Fibroblast of skin of back (primary cell): ENCODE measurements at regions not wholly inside any gene's neighbourhood (a gene's known extent, or its start where the extent isn't known, plus 50 kb on each side); places are given as distances from the start of the nearest gene placed in this dataset.

Experiments
- DNase-seq: peaks from one replicate; pipeline ENCODE4 v3.0.0-alpha.2; 2013

DNA sequence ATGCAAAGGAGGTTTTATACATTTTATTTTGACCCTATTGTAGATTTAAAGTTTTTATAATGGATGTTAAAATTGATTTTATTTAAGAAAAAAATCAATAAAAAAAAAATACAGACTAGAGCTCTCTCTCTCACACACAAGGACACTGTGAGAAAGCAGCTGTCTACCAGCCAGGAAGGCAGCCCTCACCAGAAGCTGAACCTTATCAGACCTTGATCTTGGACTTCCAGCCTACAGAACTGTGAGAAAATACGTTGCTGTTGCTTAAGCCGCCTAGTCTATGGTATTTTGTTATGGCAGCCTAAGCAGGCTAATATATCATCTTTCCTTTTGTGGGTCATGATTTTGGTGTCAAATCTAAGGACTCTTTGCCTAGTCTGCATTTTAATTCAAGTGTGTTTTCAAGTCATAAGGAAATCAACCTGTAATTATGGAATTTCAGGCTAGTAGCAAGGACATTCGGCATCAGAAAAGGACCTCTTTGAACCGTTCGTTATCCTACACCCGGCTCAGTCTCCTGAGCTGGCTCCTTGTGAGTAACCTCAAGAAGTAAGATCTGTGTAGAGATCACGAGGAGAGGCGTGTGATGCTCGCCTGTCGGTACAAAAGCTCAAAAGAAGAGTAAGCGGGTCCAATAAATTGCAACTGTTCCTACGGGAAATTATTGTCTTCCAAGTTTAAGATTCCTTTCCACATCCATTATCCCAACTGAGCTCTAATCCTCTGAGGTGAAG lies 98.2 kb downstream of the PDCL3 start:
- DNase-seq, result no peak

DNA sequence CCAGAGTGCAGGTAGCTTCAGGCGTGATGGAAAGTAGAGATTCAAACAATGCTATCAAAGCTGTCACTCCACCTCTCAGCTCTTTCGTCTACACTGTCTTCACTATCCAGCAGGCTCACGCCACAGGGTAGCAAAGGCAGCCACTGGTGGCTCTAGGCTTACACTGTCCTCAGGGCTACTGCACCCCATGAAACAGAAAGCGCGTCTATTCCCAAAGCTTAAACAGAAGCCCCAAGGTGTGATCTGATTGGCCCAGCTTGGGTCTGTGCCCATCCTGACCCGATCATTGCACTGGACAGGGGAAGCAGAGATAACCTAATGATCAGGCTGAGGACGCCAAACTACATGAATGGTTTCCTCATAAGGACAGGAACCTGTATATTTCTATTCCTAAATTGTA lies 100.1 kb downstream of the PDCL3 start:
- no peak for DNase-seq

DNA sequence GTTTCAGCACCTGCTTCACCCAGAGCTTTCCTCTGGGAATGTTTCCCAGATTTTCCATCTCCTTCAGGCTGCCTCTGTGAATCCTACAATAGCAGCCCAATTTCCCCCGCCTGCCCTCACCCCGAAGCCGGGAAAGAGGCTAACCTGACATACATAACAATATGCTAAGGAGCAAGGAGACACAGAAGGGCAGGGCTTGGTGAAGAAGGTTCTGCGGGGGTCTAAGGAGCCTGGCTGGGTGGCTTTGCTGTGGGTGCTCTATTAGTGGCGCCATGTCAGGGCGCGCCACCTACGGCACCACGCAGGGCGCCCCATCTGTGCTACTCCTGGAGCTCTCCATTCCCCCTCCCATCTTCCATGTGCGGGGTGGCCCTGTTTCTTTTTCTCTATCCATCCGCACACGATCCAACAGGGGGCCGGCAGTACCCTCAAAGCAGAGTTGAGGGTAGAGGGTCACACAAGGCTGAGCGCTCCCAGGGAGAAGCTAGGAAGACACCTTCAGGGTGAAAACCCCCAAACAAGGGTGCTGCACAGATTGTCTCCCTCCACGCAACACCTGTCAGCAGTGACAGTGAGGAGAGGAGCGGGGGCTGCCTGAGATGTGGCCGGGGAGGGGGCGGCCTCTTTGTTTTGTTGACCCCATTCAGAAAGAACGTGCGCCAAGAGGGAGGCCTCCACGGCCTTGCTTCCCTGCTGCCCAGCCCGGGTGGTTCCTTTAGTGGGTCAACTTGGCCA lies 101.4 kb downstream of the PDCL3 start:
- no peak for DNase-seq

DNA sequence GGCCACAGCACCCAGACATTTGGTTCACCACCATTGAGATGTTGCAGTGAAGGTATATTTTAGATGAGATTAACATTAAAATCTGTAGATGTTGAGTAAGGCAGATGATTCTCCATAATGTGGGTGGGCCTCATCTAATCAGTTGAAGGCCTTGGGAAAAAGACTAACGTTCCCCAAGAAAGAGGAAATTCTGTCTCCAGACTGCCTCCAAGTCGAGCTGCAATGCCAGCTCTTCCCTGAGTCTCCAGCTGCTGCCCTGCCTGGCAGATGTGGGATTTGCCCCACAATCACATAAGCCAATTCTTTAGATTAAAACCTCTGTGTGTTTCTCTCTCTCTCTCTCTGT lies 101.9 kb downstream of the PDCL3 start:
- no peak for DNase-seq

DNA sequence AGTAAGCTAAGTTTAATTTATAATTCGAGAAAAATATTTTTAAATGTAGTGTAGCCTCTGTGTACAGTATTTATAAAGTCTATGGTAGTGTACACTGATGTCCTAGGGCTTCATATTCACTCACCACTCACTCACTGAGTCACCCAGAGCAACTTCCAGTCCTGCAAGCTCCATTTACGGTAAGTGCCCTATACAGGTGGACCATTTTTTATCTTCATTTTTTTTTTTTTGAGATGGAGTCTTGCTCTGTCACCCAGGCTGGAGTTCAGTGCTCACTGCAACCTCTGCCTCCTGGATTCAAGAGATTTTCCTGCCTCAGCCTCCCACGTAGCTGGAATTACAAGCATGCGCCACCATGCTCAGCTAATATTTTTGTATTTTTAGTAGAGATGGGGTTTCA lies 104.2 kb downstream of the PDCL3 start:
- no peak for DNase-seq

DNA sequence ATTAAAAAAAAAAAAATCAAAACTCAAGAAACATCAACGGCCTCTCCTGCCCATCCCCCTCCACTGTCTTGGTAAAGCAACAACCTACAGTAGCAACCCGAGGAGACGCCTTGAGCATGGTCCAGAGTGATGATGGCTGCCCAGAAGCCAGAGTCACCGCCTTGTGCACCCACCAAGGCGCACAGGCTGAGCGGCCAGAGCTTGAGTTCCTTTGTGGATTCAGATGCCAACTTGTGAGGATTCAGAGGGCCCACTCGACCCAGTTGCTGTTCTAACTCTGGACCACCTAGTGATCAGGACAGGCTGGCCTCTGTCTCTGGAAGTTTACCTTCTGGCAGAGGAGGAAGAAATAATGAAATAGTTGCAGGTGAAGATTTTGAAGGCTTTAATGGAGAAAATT lies 105.0 kb downstream of the PDCL3 start:
- DNase-seq, result no peak

DNA sequence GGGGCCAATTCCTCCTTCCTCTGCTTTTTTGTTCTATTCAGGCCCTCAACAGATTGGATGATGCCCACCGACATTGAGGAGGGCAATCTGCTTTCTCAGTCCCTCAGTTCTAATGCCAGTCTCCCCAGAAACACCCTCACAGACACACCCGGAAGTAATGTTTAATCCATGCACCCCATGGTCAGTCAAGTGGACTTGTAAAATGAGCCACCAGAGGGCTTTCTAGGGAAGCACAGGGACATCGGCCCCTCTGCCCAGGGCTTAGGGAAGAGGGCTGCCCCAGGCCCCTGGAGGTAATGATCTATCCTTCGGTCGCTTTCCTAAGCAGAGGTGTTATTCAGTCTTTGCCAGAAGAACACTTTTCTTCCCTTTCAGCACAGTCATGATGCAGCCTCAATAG lies 107.4 kb downstream of the PDCL3 start:
- DNase-seq, result no peak

DNA sequence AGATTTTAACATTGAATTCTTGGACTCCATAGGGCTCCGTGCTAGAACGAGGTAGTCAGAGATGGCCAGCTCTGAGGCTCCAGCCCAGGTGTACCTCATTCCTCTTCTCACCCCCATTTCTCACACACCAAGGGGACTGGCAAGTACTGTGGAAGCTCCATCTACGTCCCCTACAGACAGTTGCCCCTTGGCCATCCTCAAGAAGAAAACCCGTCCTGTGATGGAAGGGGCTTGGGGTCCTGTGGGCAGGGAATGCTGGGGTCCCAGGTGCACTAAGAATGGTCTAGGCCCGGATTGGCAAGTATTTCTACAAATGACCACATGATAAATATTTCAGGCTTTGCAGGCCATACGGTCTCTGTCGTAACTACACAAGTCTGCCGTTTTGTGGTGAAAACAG lies 110.3 kb downstream of the PDCL3 start:
- DNase-seq, result no peak

DNA sequence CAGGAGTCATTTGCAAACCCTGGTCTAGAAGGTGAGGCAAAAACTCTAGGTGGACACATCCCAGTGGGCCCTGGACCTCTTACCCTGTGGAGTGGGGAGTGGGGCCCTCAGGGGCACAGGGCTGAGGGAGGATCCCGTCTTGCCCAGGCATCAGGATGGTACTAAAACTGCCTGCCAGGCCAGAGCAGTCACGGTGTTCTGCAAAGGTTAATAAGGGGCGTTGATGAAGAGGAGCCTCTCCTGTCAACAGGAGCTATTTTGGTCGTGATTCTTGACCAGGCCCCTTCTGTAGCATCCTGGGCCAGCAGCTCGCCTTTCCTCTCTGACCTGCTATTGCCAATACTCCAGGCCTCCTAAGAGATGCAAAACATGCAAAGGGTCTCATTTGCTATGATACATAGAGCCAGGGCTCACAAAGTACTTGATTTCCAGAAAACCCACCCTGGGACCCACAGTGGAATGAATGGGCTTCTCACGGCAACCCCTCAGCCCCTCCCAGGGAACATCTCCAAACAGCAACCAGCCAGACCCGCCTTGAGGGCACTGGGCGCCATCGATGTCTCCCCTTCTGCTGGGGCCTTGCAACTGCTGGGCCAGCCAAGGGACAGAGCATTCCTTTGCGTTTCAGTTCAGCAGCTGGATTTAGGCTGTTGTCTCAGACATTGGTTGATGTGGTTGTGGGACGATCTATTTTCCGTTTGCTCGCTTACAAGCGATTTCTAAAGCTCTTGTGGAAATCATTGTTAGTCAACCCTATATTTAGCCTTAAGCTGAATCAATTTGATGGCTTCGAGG lies 111.1 kb downstream of the PDCL3 start:
- no peak for DNase-seq

DNA sequence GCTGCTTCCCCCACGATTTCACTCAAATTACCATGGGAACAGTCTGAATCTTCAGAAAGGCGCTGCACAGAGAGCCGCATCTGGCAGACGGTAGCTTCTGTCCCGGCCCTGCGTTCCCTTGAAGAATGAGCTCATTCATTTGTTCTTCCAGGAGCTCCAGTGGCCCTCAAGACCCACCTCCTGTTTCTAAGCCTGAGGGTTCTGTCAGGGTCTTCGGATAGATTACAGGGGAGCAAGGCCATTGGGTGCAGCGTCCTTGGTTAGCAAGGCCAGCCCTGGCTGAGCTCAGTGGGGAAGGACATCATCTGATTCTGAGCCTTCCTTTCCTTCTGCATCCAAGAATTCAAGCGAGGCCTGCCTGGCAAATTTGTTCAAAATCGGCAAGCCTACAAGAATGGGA lies 111.9 kb downstream of the PDCL3 start:
- no peak for DNase-seq

DNA sequence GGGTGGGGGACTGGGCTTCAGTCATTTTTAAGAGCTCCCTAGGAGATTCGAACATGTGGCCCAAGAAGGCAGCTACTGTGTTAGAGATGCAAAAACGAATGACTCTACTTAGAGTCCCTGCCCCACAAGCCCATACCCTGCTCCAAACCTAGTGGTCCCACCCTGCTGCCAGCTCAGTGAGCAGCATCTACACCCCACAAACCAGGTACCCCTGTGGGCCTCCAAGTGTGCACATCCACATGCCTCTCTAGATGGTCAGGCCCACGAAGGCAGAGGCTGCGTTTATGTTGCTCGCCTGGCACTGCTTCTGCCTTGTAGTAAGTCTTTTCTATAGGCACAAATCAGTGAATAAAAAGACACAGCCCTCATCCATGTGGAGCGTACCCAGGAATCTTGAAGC lies 112.6 kb downstream of the PDCL3 start:
- no peak for DNase-seq

DNA sequence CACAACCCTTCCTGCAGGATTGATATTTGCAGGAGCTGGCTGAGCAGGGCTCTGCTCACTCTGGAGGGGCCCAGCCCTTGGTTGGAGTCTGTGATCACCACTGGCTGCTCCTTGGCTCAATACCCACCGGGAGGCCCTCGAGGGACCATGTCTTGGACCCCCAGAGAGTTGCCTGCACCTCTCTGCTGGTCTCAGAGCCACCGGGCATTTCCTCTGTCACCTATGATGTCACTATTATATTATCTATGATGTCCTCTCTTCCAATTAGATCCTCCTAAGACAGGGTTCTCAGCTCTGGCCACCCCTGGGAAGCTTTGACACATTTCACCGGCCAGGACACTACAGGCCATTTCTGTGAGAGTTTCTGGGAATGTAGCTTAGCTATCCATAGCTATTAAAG lies 113.1 kb downstream of the PDCL3 start:
- DNase-seq, result no peak

DNA sequence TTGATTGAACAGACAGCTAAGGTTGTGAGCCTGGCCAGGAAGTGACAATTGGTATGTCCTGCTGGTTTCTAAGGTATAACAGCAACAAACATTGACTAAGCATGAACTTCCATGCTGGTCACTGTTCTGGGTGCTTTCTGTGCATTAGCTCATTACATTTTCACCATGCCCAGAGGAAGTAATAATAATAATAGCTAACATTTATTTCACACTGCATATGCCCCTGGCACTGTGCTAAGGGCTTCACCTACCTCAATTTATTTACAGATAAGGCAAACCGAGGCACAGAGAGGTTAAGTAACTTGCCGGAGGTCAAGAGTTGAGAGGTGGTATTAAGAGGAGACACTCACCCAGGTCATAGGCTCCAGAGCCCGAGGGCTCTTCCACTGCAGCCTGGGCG lies 113.6 kb downstream of the PDCL3 start:
- no peak for DNase-seq

DNA sequence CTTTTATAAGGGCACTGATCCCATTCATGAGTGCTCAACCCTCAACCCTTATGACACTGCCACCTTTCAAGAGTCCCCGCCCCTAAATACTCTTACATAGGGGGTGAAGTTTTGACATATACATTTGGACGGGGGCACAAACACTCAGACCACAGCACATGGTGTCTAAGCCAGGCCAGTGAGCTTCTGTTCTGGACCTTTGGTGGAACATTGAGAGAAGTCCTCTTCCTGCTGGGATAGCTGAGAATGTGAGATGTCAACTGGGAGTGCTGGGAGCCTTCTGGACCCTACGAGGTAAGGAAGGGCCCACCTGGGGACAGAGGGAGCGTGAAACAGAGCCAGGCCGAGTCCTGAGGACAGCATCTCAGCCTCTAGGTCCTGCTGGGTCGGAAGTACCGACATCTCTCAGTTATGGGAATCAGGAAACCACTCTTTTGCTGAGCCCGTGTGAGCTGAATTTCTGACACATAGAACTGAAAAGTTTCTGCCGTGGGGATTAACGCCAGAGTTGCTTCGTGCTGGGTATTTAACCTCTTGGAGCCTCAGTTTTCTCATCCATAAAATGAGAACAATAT lies 114.9 kb downstream of the PDCL3 start:
- no peak for DNase-seq

DNA sequence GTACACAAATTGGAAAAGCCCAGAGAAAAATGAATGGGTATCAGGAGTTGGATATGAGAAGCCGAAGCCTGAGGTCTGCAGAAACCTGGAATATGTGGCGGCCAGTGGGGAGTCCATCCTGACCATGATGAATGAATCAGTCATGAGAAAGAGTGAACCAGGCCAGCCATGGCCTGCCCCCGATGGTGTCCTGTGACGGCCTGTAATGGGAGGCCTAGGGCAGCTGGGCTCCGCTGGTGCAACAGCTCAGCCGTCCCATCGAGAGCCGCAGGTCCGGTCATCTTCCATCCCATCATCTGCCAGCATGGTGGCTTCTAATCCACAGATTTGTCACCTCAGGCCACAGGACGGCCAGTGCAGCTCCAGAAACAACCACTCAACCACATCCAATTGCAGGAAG lies 116.4 kb downstream of the PDCL3 start:
- no peak for DNase-seq

DNA sequence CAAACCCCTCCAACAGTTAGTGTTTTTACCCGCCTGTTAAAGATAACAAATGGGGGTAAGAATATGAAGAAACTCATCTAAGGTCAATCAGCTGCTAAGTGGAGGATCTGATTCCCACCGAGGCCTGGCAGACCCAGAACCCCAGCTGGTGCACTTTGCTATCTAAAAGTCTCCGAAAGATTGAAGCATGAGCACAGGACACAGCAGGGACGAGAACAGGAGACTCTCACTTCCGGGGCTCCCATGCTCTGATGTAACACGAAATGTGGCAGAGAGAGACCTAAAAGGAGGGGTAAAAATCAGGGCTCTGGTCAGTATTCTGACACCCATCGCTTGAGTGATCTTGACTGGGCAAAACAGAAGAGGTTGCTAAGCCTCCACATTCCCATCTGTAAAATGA lies 119.7 kb downstream of the PDCL3 start:
- no peak for DNase-seq

DNA sequence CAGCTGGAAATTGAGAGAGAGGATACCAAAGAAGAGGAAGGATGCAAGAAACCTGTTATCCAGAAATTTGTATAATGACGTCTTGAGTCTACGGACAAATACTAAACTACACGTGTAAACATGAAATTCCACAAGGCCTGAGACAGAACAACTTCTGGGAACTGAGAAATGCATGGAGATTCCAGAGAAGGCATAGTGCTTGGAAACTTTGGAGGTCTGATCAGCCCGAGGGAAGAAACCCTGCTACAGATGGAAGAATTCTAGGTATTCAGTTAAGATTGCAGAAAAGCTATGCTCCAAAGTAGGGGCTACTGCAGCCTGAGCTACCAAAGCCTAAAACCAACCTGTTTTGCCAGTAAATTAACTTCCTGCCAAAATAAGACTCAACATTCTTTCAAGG lies 120.4 kb downstream of the PDCL3 start:
- DNase-seq, result no peak

DNA sequence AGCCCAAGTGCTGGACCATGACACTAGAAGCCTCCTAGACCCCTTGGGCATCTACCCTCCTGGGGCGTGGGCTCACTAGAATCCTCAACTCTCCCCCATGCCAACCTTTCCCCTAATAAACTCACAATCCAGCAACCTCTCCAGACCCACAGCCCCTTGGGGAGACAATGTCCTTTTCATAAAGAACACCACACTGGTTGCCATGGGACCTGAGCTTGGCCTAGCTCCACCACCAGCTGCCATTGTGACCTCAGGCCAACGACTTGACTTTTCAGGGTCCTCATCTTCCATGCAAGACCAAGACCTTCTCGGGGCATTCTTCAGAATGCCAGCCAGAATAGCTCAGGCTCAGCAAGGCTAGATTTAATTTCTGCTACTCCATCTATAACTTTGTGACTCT lies 128.1 kb upstream of the NPAS2 start:
- DNase-seq, result no peak

DNA sequence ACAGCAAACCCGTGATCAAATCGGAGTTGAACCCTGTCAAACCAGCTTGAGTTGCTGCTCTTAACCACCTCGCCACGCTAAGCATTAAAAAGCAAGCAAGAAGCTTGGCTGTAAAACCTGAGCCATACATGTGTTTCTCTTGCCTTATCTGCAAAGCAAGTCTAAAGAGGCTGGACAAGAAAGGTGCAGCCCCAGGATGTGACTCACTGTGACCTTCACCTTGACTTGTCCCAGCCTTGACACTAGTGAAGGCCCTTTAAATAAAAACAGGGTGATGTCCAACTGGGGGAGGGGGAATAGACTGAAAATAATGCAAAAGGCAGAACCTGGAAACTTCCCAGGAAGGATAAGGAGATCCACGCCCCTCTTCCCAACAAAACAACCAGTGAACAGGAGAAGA lies 127.6 kb upstream of the NPAS2 start:
- no peak for DNase-seq

DNA sequence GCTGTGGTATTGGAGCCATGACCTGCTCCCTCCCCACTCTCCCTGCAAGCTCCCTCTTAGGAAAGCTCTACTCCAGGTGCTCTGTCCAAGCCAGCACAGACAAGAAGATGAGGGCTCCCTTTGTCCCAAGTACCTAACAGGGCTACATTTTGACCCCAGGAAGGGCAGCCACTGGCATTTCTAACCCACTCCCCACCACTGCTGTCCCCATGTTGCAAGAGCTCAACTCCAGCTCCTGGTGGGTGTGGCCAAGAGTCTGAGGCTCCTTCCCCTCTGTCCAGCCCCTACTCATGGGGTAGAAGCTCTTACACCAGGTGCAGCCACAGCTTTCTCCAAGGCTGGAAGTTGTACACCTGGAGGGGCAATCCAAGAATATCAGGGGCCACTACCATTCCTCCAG lies 127.0 kb upstream of the NPAS2 start:
- DNase-seq, result no peak

DNA sequence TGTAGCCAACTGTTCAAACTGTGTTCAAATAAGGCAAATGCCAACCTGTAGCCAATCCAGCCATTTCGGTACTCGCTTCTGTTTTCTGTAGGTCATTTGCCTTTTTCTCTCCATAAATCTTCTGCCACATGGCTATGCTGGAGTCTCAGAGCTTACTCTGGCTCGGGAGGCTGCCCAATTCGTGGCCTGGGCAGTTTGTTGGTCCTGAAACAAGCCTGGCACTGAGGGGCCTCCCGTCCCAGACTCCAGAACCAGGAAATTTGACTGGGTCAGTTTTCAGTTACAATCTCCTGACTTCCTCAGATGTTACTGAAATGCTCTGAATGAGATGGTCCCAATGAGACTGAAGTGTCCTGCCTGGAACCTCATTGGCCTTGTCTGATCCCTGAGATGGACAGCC lies 120.8 kb upstream of the NPAS2 start:
- no peak for DNase-seq

DNA sequence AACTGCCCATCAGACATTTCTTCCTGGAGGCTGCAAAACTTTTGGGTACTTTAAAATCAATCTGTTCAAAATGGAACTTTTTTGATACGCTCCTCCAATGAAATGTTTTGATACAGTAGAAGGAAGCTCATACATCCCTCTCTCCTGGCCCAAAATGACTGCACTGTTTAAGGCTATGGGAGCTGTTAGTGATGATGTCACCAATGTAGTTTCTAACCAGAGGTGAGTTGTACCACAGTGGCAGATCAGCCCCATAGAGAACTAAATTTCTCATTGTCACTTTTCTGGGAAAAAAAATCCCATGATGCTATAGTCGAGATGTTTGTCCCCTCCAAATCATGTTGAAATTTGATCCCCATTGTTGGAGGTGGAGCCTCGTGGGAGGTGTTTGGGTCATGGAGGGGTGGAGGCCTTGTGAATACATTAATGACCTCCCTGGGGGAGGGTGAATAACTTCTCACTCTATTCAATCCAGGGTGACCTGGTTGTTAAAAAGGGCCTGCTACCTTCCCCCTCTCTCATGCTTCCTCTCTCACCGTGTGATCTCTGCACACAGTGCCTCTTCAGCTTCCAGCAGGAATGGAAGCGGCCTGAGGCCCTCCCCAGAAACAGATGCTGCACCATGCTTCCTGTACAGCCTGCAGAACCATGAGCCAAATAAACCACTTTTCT lies 117.4 kb upstream of the NPAS2 start:
- DNase-seq, result no peak

DNA sequence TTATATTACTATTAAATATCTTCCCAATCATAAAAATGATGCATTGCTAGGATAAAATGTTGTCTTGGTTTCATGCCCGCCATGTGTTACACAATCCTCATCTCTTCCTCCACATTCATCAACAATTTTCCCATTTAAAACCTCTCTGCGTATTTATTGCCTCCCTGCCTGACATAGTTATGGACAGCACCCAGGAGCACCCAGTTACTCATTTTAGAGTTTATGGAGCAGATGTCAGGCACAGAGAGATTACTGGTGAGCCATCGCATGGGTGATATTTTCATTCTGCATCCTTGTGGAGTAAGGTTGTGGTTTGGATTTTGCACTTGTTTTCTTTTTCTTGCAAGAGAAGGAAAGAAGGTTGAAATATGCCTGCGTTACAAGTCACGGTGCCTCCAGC lies 116.7 kb upstream of the NPAS2 start:
- no peak for DNase-seq
